ENCODE measurements at regions not wholly inside any gene's neighbourhood (a gene's known extent, or its start where the extent isn't known, plus 50 kb on each side); places are given as distances from the start of the nearest gene placed in this dataset.

GRCh38 chr9:22855980-22856379 lies 409.4 kb downstream of the DMRTA1 start:
- TF ChIP-seq POLR2A (IDR thresholded peaks at IDR 0.05) (no peak), CTCF (IDR thresholded peaks at IDR 0.05 in 4 of 5, conservative IDR thresholded peaks at IDR 0.05 in 1 of 5) (no peak)
- Histone ChIP-seq H3K27me3 (no peaks in the 10 kb centered on the region), H3K36me3 (no peaks in the 10 kb centered on the region), H3K4me3 (no peak overlapping the region), H3K4me1 (no peaks in the 10 kb centered on the region), H3K27ac (no peak overlapping the region), H3K9me3 (no peaks in the 10 kb centered on the region)
- ATAC-seq = no peak
- DNase-seq = no peak
- in situ Hi-C loops (cut with MboI; ENCODE audit: low sequenced_read_pairs in 4 of 4) = no loop called here
- intact Hi-C loops (cut with DNase I; ENCODE audit: low total_unique reads) = loop anchor here (10.0 kb wide), 1 partner anchor 61 kb away; no protein-coding TSS in a partner anchor

GRCh38 chr9:22857316-22857715 lies 410.7 kb downstream of the DMRTA1 start:
- H3K27me3 ChIP-seq = no peaks in the 10 kb centered on the region
- no peaks in the 10 kb centered on the region for H3K9me3 ChIP-seq
- TF ChIP-seq POLR2A (IDR thresholded peaks at IDR 0.05) (no peak), CTCF (IDR thresholded peaks at IDR 0.05 in 4 of 5, conservative IDR thresholded peaks at IDR 0.05 in 1 of 5) (no peak)
- no peak overlapping the region for H3K27ac ChIP-seq
- no peak overlapping the region for H3K4me3 ChIP-seq
- H3K4me1 ChIP-seq = no peaks in the 10 kb centered on the region
- H3K36me3 ChIP-seq = no peaks in the 10 kb centered on the region
- intact Hi-C loops (cut with DNase I; ENCODE audit: low total_unique reads) (loop anchor here (10.0 kb wide), 1 partner anchor 63 kb away; no protein-coding TSS in a partner anchor), in situ Hi-C loops (cut with MboI; ENCODE audit: low sequenced_read_pairs in 4 of 4) (no loop called here)
- no peak for DNase-seq
- no peak for ATAC-seq

GRCh38 chr9:22863106-22863505 lies 416.5 kb downstream of the DMRTA1 start:
- H3K27ac ChIP-seq = no peak overlapping the region
- no peaks in the 10 kb centered on the region for H3K4me1 ChIP-seq
- no peaks in the 10 kb centered on the region for H3K36me3 ChIP-seq
- ATAC-seq (no peak), DNase-seq (no peak)
- TF ChIP-seq POLR2A (IDR thresholded peaks at IDR 0.05) = no peak
- no peak for TF ChIP-seq CTCF (IDR thresholded peaks at IDR 0.05 in 4 of 5, conservative IDR thresholded peaks at IDR 0.05 in 1 of 5)
- in situ Hi-C loops (cut with MboI; ENCODE audit: low sequenced_read_pairs in 4 of 4) (no loop called here), intact Hi-C loops (cut with DNase I; ENCODE audit: low total_unique reads) (no loop called here)
- no peaks in the 10 kb centered on the region for H3K27me3 ChIP-seq
- H3K4me3 ChIP-seq = no peak overlapping the region
- no peaks in the 10 kb centered on the region for H3K9me3 ChIP-seq

GRCh38 chr9:22863736-22864135 lies 417.1 kb downstream of the DMRTA1 start:
- Histone ChIP-seq H3K27ac (no peak overlapping the region), H3K27me3 (no peaks in the 10 kb centered on the region), H3K4me3 (no peak overlapping the region), H3K9me3 (no peaks in the 10 kb centered on the region), H3K36me3 (no peaks in the 10 kb centered on the region), H3K4me1 (no peaks in the 10 kb centered on the region)
- TF ChIP-seq CTCF (IDR thresholded peaks at IDR 0.05 in 4 of 5, conservative IDR thresholded peaks at IDR 0.05 in 1 of 5) (no peak), POLR2A (IDR thresholded peaks at IDR 0.05) (no peak)
- ATAC-seq (no peak), DNase-seq (no peak)
- in situ Hi-C loops (cut with MboI; ENCODE audit: low sequenced_read_pairs in 4 of 4) = no loop called here
- intact Hi-C loops (cut with DNase I; ENCODE audit: low total_unique reads) = no loop called here

- H3K36me3 ChIP-seq = no peaks in the 10 kb centered on the region
- no peaks in the 10 kb centered on the region for H3K27me3 ChIP-seq
- no peak for TF ChIP-seq CTCF (IDR thresholded peaks at IDR 0.05 in 4 of 5, conservative IDR thresholded peaks at IDR 0.05 in 1 of 5)
- no peak for TF ChIP-seq POLR2A (IDR thresholded peaks at IDR 0.05)
- no peak overlapping the region for H3K27ac ChIP-seq
- H3K4me3 ChIP-seq = no peak overlapping the region
- in situ Hi-C loops (cut with MboI; ENCODE audit: low sequenced_read_pairs in 4 of 4) = no loop called here
- intact Hi-C loops (cut with DNase I; ENCODE audit: low total_unique reads) = no loop called here
- DNase-seq (no peak), ATAC-seq (no peak)
- H3K4me1 ChIP-seq = no peaks in the 10 kb centered on the region
- no peaks in the 10 kb centered on the region for H3K9me3 ChIP-seq
Observed at GRCh38 chr9:22893196-22893843, 446.7 kb downstream of the DMRTA1 start.

Measured in gastrocnemius medialis (tissue), 4 donors.